ENCODE measurements at regions not wholly inside any gene's neighbourhood (a gene's known extent, or its start where the extent isn't known, plus 50 kb on each side); places are given as distances from the start of the nearest gene placed in this dataset.

DNA sequence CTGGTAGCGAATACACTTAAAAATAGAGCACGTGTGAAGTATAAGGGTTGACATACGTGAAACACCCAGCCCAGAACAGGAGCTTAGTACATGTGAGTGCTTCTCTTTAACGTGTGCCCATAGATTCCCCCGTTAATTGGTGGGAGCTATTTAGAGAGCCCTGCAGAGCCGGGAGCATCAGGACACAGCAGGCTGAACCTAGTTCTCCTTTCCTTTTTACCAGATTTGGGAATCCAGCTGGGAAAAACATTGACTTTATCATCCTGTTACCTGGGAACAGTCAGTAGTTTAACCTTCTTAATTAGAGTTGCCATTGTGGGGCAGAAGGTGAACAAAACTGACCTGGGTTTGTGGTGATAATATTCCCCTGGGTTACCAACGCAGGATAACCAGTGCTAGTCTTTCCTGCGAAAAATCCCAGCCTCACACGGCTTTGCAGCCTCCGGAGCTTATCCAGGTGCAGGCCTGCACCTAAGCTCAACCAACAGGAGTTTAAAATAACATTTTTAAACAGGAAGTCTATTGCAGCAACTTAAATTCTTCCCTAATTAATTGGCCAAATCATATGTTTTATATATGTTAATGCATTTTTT, 78.1 kb upstream of the SPTBN1 start:
- TF ChIP-seq ZNF432 (CRISPR knock-in tag; IDR thresholded peaks at IDR 0.05; ENCODE audit: borderline replicate concordance): no peak
- TF ChIP-seq REXO4 (CRISPR knock-in tag; IDR thresholded peaks at IDR 0.05; ENCODE audit: borderline replicate concordance): no peak
- TF ChIP-seq REPIN1 (CRISPR knock-in tag; IDR thresholded peaks at IDR 0.05; ENCODE audit: borderline replicate concordance, low read depth): no peak
- TF ChIP-seq, protein P1, sequence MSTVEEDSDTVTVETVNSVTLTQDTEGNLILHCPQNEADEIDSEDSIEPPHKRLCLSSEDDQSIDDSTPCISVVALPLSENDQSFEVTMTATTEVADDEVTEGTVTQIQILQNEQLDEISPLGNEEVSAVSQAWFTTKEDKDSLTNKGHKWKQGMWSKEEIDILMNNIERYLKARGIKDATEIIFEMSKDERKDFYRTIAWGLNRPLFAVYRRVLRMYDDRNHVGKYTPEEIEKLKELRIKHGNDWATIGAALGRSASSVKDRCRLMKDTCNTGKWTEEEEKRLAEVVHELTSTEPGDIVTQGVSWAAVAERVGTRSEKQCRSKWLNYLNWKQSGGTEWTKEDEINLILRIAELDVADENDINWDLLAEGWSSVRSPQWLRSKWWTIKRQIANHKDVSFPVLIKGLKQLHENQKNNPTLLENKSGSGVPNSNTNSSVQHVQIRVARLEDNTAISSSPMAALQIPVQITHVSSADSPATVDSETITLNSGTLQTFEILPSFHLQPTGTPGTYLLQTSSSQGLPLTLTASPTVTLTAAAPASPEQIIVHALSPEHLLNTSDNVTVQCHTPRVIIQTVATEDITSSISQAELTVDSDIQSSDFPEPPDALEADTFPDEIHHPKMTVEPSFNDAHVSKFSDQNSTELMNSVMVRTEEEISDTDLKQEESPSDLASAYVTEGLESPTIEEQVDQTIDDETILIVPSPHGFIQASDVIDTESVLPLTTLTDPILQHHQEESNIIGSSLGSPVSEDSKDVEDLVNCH (CRISPR knock-in tag; IDR thresholded peaks at IDR 0.05): no peak
- TF ChIP-seq NKX3-1 (CRISPR knock-in tag; IDR thresholded peaks at IDR 0.05): no peak
- no peak for TF ChIP-seq MTF2 (CRISPR knock-in tag; IDR thresholded peaks at IDR 0.05; ENCODE audit: borderline replicate concordance)
- TF ChIP-seq ZNF780A (CRISPR knock-in tag; IDR thresholded peaks at IDR 0.05): no peak
- TF ChIP-seq FOXK1 (CRISPR knock-in tag; IDR thresholded peaks at IDR 0.05; ENCODE audit: borderline replicate concordance, low read depth): no peak
- TF ChIP-seq BCL6 (CRISPR knock-in tag; IDR thresholded peaks at IDR 0.05): no peak
- no peak for TF ChIP-seq MAZ (IDR thresholded peaks at IDR 0.05; ENCODE audit: borderline replicate concordance, low read depth, low read length)
- no peak for TF ChIP-seq MAZ (CRISPR knock-in tag; IDR thresholded peaks at IDR 0.05; ENCODE audit: low read depth)
- no peak for TF ChIP-seq NR2F1 (CRISPR knock-in tag; IDR thresholded peaks at IDR 0.05)
- TF ChIP-seq IRX3 (CRISPR knock-in tag; IDR thresholded peaks at IDR 0.05; ENCODE audit: borderline replicate concordance, low read depth): no peak
- TF ChIP-seq, protein P2, sequence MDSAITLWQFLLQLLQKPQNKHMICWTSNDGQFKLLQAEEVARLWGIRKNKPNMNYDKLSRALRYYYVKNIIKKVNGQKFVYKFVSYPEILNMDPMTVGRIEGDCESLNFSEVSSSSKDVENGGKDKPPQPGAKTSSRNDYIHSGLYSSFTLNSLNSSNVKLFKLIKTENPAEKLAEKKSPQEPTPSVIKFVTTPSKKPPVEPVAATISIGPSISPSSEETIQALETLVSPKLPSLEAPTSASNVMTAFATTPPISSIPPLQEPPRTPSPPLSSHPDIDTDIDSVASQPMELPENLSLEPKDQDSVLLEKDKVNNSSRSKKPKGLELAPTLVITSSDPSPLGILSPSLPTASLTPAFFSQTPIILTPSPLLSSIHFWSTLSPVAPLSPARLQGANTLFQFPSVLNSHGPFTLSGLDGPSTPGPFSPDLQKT (CRISPR knock-in tag; IDR thresholded peaks at IDR 0.05; ENCODE audit: borderline replicate concordance): no peak
- no peak for TF ChIP-seq TAF15 (IDR thresholded peaks at IDR 0.05; ENCODE audit: low read depth, low read length, poor library complexity, severe bottlenecking)
- TF ChIP-seq ZNF777 (CRISPR knock-in tag; IDR thresholded peaks at IDR 0.05): no peak
- TF ChIP-seq DPF2 (CRISPR knock-in tag; IDR thresholded peaks at IDR 0.05; ENCODE audit: borderline replicate concordance, low read depth): no peak
- TF ChIP-seq ONECUT2 (CRISPR knock-in tag; IDR thresholded peaks at IDR 0.05): no peak
- TF ChIP-seq ZIK1 (CRISPR knock-in tag; IDR thresholded peaks at IDR 0.05; ENCODE audit: borderline replicate concordance, low read depth): no peak
- ChIA-PET CTCF (ENCODE audit: low intra/inter-chr PET ratio, low total read pairs) (no interaction called here), POLR2A (interaction anchor here (0.6 kb wide), 1 partner anchor 65 kb away, joined by 4 read pairs; no protein-coding TSS in a partner anchor)
- Histone ChIP-seq H3K4me1 (ENCODE audit: insufficient read depth, low read length) (no peaks in the 10 kb centered on the region), H3K27ac (ENCODE audit: extremely low read length, insufficient read depth, low read length) (no peak overlapping the region), H3K4me2 (ENCODE audit: low read depth, low read length) (no peak overlapping the region), H3K4me3 (replicated peaks in 1 of 3; ENCODE audit: insufficient read depth in 1 of 3, low read depth in 2 of 3, low read length in 3 of 3) (no peak overlapping the region), H4K20me1 (ENCODE audit: insufficient read depth, low read length) (no peaks in the 10 kb centered on the region), H3K36me3 (replicated peaks in 1 of 2; ENCODE audit: control insufficient read depth in 1 of 2, insufficient read depth in 2 of 2, low read length in 2 of 2) (no peaks in the 10 kb centered on the region), H3K79me2 (ENCODE audit: insufficient read depth, low read length) (no peaks in the 10 kb centered on the region), H3K27me3 (ENCODE audit: control insufficient read depth in 1 of 2, insufficient read depth in 2 of 2, low read length in 2 of 2) (peaks cover 4 to 37% of the 10 kb centered on the region in 2 experiments; a peak in 4 of 5 replicates), H3K9me3 (ENCODE audit: low read length) (no peaks in the 10 kb centered on the region), H3K9ac (ENCODE audit: insufficient read depth, low read depth, low read length) (no peak overlapping the region), H2AFZ (ENCODE audit: low read length) (no peak overlapping the region)
- intact Hi-C loops (cut with micrococcal nuclease; ENCODE audit: unreplicated experiment) (no loop called here), in situ Hi-C loops (cut with HindIII; ENCODE audit: extremely low pct_ligation_motif_present, low pct_unique_long_range_greater_than_20kb) (no loop called here)
- DNase-seq (ENCODE audit: low spot score) (no peak), FAIRE-seq (no peak), ATAC-seq (no peak)
- WGBS (ENCODE audit: low lambda C conversion rate): 50% methylated on average over 10 of the region's 10 CpGs
- no TSS peak for BruUV-seq (replicated peaks)

Data from HepG2 (cell line).